Neural progenitor cell (in vitro differentiated cells): ENCODE measurements at regions not wholly inside any gene's neighbourhood (a gene's known extent, or its start where the extent isn't known, plus 50 kb on each side); places are given as distances from the start of the nearest gene placed in this dataset.

Experiments used
- EZH2 ChIP-seq: fragments of 200-600 bp; sonication (generic); IDR thresholded peaks from 2 replicates; pipeline ENCODE4 v1.6.1; 2017; ENCODE audit warnings: antibody characterized with exemption, mild to moderate bottlenecking, moderate library complexity
- TF ChIP-seq, protein P1 (sequence below): fragments of 200-600 bp; sonication (generic); IDR thresholded peaks from 2 replicates; pipeline ENCODE4 v1.5.1; 2017; ENCODE audit warnings: antibody characterized with exemption, mild to moderate bottlenecking

DNA sequence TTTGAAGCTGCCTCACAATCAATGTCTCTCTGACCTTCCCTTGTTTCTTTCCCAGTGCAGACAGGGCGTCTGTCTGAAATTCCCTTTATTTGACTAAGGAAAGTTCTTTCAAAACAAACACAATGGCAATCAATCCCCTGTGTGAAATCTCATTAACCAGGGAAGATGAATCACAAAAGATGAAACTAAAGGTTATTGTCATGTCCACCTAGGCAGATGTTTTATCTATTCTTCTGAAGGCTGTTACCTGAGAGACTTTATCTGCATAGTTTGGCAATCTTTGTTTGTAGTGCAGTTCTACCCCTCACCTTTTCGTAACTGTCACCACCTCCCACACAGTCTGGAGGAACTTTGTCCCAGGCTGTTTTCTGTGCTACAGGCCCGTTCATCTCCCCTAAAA, 217.5 kb upstream of the RIOK2 start:
- TF ChIP-seq, protein P1, sequence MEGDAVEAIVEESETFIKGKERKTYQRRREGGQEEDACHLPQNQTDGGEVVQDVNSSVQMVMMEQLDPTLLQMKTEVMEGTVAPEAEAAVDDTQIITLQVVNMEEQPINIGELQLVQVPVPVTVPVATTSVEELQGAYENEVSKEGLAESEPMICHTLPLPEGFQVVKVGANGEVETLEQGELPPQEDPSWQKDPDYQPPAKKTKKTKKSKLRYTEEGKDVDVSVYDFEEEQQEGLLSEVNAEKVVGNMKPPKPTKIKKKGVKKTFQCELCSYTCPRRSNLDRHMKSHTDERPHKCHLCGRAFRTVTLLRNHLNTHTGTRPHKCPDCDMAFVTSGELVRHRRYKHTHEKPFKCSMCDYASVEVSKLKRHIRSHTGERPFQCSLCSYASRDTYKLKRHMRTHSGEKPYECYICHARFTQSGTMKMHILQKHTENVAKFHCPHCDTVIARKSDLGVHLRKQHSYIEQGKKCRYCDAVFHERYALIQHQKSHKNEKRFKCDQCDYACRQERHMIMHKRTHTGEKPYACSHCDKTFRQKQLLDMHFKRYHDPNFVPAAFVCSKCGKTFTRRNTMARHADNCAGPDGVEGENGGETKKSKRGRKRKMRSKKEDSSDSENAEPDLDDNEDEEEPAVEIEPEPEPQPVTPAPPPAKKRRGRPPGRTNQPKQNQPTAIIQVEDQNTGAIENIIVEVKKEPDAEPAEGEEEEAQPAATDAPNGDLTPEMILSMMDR, result no peak
- no peak for TF ChIP-seq EZH2
